K562 (cell line): ENCODE measurements at regions not wholly inside any gene's neighbourhood (a gene's known extent, or its start where the extent isn't known, plus 50 kb on each side); places are given as distances from the start of the nearest gene placed in this dataset.

Experiments
- DPF2 ChIP-seq: fragments of 450-650 bp; IDR thresholded peaks from 2 replicates; pipeline ENCODE4 v1.6.1; 2016
- MIER1 ChIP-seq: fragments of 450-650 bp; IDR thresholded peaks from 2 replicates; pipeline ENCODE4 v1.6.1; 2016; ENCODE audit warnings: antibody characterized with exemption, mild to moderate bottlenecking, low read depth
- PHB ChIP-seq: fragments of 250-450 bp; sonication (Bioruptor Pico); IDR thresholded peaks from 2 replicates; pipeline ENCODE4 v1.5.0; 2021
- TFAM ChIP-seq: fragments of 250-450 bp; sonication (Bioruptor Pico); conservative IDR thresholded peaks from 2 replicates; pipeline ENCODE4 v1.5.0; 2021; ENCODE audit warnings: mild to moderate bottlenecking, moderate library complexity
- ZC3H8 ChIP-seq: fragments of 450-650 bp; IDR thresholded peaks from 2 replicates; pipeline ENCODE4 v1.6.1; 2017
- TF ChIP-seq, protein P1 (sequence below), 2 experiments: fragments of 450-650 bp in 1 of 2; sonication (generic) in 1 of 2; formaldehyde crosslinking in 1 of 2; IDR thresholded peaks; 2 replicates each; pipeline versions ENCODE4 v1.7.1 to v1.9.0; 2016 to 2022; ENCODE audit warnings: inconsistent platforms in 1 of 2, mild to moderate bottlenecking in 1 of 2, missing genetic modification reagents in 1 of 2
- TF ChIP-seq, protein P2 (sequence below): sonication (generic); formaldehyde crosslinking; IDR thresholded peaks from 2 replicates; pipeline ENCODE4 v1.8.1; 2023; ENCODE audit warnings: mild to moderate bottlenecking, missing genetic modification reagents

- TF ChIP-seq, protein P1, sequence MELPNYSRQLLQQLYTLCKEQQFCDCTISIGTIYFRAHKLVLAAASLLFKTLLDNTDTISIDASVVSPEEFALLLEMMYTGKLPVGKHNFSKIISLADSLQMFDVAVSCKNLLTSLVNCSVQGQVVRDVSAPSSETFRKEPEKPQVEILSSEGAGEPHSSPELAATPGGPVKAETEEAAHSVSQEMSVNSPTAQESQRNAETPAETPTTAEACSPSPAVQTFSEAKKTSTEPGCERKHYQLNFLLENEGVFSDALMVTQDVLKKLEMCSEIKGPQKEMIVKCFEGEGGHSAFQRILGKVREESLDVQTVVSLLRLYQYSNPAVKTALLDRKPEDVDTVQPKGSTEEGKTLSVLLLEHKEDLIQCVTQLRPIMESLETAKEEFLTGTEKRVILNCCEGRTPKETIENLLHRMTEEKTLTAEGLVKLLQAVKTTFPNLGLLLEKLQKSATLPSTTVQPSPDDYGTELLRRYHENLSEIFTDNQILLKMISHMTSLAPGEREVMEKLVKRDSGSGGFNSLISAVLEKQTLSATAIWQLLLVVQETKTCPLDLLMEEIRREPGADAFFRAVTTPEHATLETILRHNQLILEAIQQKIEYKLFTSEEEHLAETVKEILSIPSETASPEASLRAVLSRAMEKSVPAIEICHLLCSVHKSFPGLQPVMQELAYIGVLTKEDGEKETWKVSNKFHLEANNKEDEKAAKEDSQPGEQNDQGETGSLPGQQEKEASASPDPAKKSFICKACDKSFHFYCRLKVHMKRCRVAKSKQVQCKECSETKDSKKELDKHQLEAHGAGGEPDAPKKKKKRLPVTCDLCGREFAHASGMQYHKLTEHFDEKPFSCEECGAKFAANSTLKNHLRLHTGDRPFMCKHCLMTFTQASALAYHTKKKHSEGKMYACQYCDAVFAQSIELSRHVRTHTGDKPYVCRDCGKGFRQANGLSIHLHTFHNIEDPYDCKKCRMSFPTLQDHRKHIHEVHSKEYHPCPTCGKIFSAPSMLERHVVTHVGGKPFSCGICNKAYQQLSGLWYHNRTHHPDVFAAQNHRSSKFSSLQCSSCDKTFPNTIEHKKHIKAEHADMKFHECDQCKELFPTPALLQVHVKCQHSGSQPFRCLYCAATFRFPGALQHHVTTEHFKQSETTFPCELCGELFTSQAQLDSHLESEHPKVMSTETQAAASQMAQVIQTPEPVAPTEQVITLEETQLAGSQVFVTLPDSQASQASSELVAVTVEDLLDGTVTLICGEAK (IDR thresholded peaks at IDR 0.05) = no peak
- TF ChIP-seq, protein P1 (CRISPR knock-in tag; IDR thresholded peaks at IDR 0.05) = no peak
- TF ChIP-seq ZC3H8 (no peak), TFAM (CRISPR knock-in tag) (no peak), PHB (CRISPR knock-in tag) (no peak), MIER1 (no peak), DPF2 (no peak)
- TF ChIP-seq, protein P2, sequence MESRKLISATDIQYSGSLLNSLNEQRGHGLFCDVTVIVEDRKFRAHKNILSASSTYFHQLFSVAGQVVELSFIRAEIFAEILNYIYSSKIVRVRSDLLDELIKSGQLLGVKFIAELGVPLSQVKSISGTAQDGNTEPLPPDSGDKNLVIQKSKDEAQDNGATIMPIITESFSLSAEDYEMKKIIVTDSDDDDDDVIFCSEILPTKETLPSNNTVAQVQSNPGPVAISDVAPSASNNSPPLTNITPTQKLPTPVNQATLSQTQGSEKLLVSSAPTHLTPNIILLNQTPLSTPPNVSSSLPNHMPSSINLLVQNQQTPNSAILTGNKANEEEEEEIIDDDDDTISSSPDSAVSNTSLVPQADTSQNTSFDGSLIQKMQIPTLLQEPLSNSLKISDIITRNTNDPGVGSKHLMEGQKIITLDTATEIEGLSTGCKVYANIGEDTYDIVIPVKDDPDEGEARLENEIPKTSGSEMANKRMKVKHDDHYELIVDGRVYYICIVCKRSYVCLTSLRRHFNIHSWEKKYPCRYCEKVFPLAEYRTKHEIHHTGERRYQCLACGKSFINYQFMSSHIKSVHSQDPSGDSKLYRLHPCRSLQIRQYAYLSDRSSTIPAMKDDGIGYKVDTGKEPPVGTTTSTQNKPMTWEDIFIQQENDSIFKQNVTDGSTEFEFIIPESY = no peak
Measured at GRCh38 chr19:31840371-31840770, 491.1 kb upstream of the TSHZ3 start (continued).
